HL-60 (cell line): ENCODE measurements at regions not wholly inside any gene's neighbourhood (a gene's known extent, or its start where the extent isn't known, plus 50 kb on each side); places are given as distances from the start of the nearest gene placed in this dataset.

Experiments
- DNase-seq, 2 experiments: peaks; one replicate each; pipeline ENCODE4 v3.0.0-alpha.2; 2010 to 2020; ENCODE audit warnings: low read depth in 1 of 2, low spot score in 1 of 2
- H3K27ac ChIP-seq: fragments of 250-450 bp; sonication (Bioruptor Pico); replicated peaks from 2 replicates; pipeline ENCODE4 v1.5.1; 2020; ENCODE audit warnings: mild to moderate bottlenecking, moderate library complexity
- H3K27me3 ChIP-seq: fragments of 250-450 bp; sonication (Bioruptor Pico); 2 replicates; pipeline ENCODE4 v1.5.1; 2021; ENCODE audit warnings: mild to moderate bottlenecking, moderate library complexity; ENCODE audit not compliant: insufficient read depth, poor library complexity, severe bottlenecking
- H3K4me3 ChIP-seq: replicated peaks from 2 replicates; pipeline ENCODE4 v1.5.1; 2011; ENCODE audit warnings: mild to moderate bottlenecking, control low read depth, low read length; ENCODE audit not compliant: insufficient read depth
- CTCF ChIP-seq: IDR thresholded peaks from one replicate; pipeline ENCODE4 v1.5.1; 2011; ENCODE audit warnings: low read length, control low read depth, inconsistent platforms; ENCODE audit not compliant: insufficient read depth
- GABPA ChIP-seq: IDR thresholded peaks from 2 replicates; pipeline ENCODE4 v1.6.1; 2012; ENCODE audit warnings: low read depth
- POLR2AphosphoS5 ChIP-seq: IDR thresholded peaks from 2 replicates; pipeline ENCODE4 v1.6.1; 2012; ENCODE audit warnings: low read depth
- REST ChIP-seq: IDR thresholded peaks from 2 replicates; pipeline ENCODE4 v1.6.1; 2012; ENCODE audit warnings: low read depth; ENCODE audit not compliant: insufficient replicate concordance
- SPI1 ChIP-seq: IDR thresholded peaks from 2 replicates; pipeline ENCODE4 v1.6.1; 2012; ENCODE audit warnings: low read depth, mild to moderate bottlenecking, borderline replicate concordance

DNA sequence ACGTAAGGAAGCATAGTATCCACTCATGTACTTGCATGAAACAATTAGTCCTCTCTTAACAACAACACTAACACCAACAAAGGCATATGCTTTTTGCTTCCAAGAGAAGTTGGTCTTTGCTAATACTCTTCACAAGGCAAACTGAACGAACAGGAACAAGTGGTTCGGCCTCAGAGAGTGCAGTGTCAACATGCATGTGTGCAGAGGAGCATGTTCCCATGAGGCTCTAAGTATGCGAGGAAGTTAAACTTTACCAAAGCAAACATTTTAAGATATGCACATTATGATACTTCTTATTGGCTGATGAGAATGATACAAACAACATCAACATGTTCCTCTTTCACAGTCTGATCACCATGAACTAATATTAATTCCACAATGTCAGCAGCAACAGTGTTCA, 285.3 kb upstream of the IRX5 start:
- H3K4me3 ChIP-seq: no peak overlapping the region
- no peak for DNase-seq
- peaks cover 2% of the 10 kb centered on the region for H3K27me3 ChIP-seq
- no peak overlapping the region for H3K27ac ChIP-seq
- TF ChIP-seq REST (no peak), SPI1 (no peak), CTCF (no peak), GABPA (no peak), POLR2AphosphoS5 (no peak)

GRCh38 chr16:54636221-54636793, 294.4 kb upstream of the IRX5 start:
- Histone ChIP-seq H3K27me3 (no peaks in the 10 kb centered on the region), H3K4me3 (no peak overlapping the region), H3K27ac (no peak overlapping the region)
- DNase-seq: no peak
- no peak for TF ChIP-seq CTCF
- TF ChIP-seq SPI1: no peak
- no peak for TF ChIP-seq POLR2AphosphoS5
- TF ChIP-seq GABPA: no peak
- no peak for TF ChIP-seq REST

DNA sequence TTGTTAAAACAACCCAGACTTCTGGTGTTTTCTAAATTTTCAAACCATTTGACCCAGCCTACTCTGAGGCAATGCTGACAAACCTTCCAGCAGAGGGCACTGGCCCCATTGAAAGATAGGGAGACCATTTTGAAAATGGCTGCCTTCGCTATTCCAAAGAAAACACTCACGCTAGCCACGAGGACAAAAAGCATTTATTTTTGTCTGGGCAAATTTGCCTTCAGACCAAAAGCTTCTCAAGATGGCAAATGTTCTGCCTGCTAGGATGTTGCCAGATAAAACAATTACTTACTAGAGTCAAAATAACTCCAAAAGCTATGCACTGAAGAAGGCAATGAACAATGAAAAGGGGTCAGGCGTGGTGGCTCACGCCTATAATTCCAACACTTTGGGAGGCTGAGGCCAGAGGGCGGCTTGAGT, 296.7 kb upstream of the IRX5 start:
- peak in 1 of 2 experiments; percentile 36 for DNase-seq
- H3K27me3 ChIP-seq: no peaks in the 10 kb centered on the region

More for the DNA sequence above, 296.7 kb upstream of the IRX5 start:
- TF ChIP-seq CTCF: no peak
- no peak for TF ChIP-seq POLR2AphosphoS5
- TF ChIP-seq SPI1: no peak
- no peak for TF ChIP-seq GABPA
- no peak for TF ChIP-seq REST
- Histone ChIP-seq H3K4me3 (no peak overlapping the region), H3K27ac (no peak overlapping the region)
